GM23338 (cell line): ENCODE measurements at regions not wholly inside any gene's neighbourhood (a gene's known extent, or its start where the extent isn't known, plus 50 kb on each side); places are given as distances from the start of the nearest gene placed in this dataset.

Experiments used
- CREB1 ChIP-seq: fragments of 250-450 bp; sonication (Bioruptor Pico); IDR thresholded peaks from 2 replicates; pipeline ENCODE4 v1.5.0; 2020; ENCODE audit warnings: low read depth, mild to moderate bottlenecking, moderate library complexity
- ETS1 ChIP-seq: IDR thresholded peaks from 2 replicates; pipeline ENCODE4 v1.6.1; 2016; ENCODE audit warnings: antibody characterized with exemption
- EZH2 ChIP-seq: fragments of 200-600 bp; sonication (generic); IDR thresholded peaks from one replicate; pipeline ENCODE4 v1.8.0; 2017; ENCODE audit warnings: antibody characterized with exemption, mild to moderate bottlenecking, low read depth; ENCODE audit not compliant: unreplicated experiment
- EZH2phosphoT487 ChIP-seq: fragments of 200-600 bp; sonication (generic); IDR thresholded peaks from one replicate; pipeline ENCODE4 v1.8.1; 2018; ENCODE audit warnings: antibody characterized with exemption; ENCODE audit not compliant: unreplicated experiment
- JUNB ChIP-seq: IDR thresholded peaks from one replicate; pipeline ENCODE4 v1.6.1; 2016; ENCODE audit warnings: antibody characterized with exemption; ENCODE audit not compliant: unreplicated experiment
- POLR2AphosphoS5 ChIP-seq: IDR thresholded peaks from 2 replicates; pipeline ENCODE4 v1.6.1; 2016; ENCODE audit warnings: antibody characterized with exemption, low read depth
- REST ChIP-seq: IDR thresholded peaks from one replicate; pipeline ENCODE4 v1.6.1; 2018; ENCODE audit warnings: antibody characterized with exemption; ENCODE audit not compliant: unreplicated experiment
- STAT1 ChIP-seq: IDR thresholded peaks from one replicate; pipeline ENCODE4 v1.6.1; 2016; ENCODE audit warnings: antibody characterized with exemption; ENCODE audit not compliant: unreplicated experiment
- ZNF114 ChIP-seq: fragments of 250-450 bp; sonication (Bioruptor Pico); IDR thresholded peaks from 2 replicates; pipeline ENCODE4 v1.5.0; 2020; ENCODE audit warnings: mild to moderate bottlenecking, moderate library complexity
- ZNF331 ChIP-seq: fragments of 250-450 bp; sonication (Bioruptor Pico); IDR thresholded peaks from 2 replicates; pipeline ENCODE4 v1.5.0; 2020; ENCODE audit warnings: low read depth, mild to moderate bottlenecking, moderate library complexity
- ZNF462 ChIP-seq: fragments of 250-450 bp; sonication (Bioruptor Pico); IDR thresholded peaks from 2 replicates; pipeline ENCODE4 v1.5.0; 2020; ENCODE audit warnings: mild to moderate bottlenecking, moderate library complexity
- TF ChIP-seq, protein P1 (sequence below), 2 experiments: fragments of 200-600 bp in 1 of 2; sonication (generic) in 1 of 2; conservative IDR thresholded peaks; 2 replicates each; pipeline versions ENCODE4 v1.5.1 to v1.6.1; 2016 to 2017; ENCODE audit warnings: antibody characterized with exemption in 2 of 2, low read depth in 2 of 2, mild to moderate bottlenecking in 2 of 2, moderate library complexity in 1 of 2

- TF ChIP-seq EZH2phosphoT487 (no peak), EZH2 (peak; percentile 39), CREB1 (CRISPR knock-in tag) (no peak), REST (no peak), POLR2AphosphoS5 (no peak), ZNF331 (CRISPR knock-in tag) (no peak), STAT1 (no peak), ETS1 (no peak), JUNB (no peak), ZNF114 (CRISPR knock-in tag) (no peak), ZNF462 (CRISPR knock-in tag) (no peak)
- TF ChIP-seq, protein P1, sequence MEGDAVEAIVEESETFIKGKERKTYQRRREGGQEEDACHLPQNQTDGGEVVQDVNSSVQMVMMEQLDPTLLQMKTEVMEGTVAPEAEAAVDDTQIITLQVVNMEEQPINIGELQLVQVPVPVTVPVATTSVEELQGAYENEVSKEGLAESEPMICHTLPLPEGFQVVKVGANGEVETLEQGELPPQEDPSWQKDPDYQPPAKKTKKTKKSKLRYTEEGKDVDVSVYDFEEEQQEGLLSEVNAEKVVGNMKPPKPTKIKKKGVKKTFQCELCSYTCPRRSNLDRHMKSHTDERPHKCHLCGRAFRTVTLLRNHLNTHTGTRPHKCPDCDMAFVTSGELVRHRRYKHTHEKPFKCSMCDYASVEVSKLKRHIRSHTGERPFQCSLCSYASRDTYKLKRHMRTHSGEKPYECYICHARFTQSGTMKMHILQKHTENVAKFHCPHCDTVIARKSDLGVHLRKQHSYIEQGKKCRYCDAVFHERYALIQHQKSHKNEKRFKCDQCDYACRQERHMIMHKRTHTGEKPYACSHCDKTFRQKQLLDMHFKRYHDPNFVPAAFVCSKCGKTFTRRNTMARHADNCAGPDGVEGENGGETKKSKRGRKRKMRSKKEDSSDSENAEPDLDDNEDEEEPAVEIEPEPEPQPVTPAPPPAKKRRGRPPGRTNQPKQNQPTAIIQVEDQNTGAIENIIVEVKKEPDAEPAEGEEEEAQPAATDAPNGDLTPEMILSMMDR (conservative IDR thresholded peaks at IDR 0.05; ENCODE audit: low read depth in 2 of 2): no peak
Measured at GRCh38 chr2:45170191-45171135, 161.2 kb upstream of the SIX2 start.
